Omental fat pad (tissue), 3 donors: ENCODE measurements at regions not wholly inside any gene's neighbourhood (a gene's known extent, or its start where the extent isn't known, plus 50 kb on each side); places are given as distances from the start of the nearest gene placed in this dataset.

ENCODE experiments used
- ATAC-seq: fragments of 150-250 bp; one replicate; pipeline ENCODE4 v1.9.1; 2016; ENCODE audit warnings: mild to moderate bottlenecking, moderate library complexity; ENCODE audit not compliant: low FRiP score
- DNase-seq: peaks from one replicate; pipeline ENCODE4 v3.0.0-alpha.2; 2019; ENCODE audit warnings: low spot score
- TF ChIP-seq, protein P1 (sequence below), 3 donors: fragments of 450-650 bp; IDR thresholded peaks; one replicate each; pipeline ENCODE4 v1.5.1; 2016 to 2017; ENCODE audit warnings: antibody characterized with exemption in 3 of 3, mild to moderate bottlenecking in 3 of 3, moderate library complexity in 2 of 3

- TF ChIP-seq, protein P1, sequence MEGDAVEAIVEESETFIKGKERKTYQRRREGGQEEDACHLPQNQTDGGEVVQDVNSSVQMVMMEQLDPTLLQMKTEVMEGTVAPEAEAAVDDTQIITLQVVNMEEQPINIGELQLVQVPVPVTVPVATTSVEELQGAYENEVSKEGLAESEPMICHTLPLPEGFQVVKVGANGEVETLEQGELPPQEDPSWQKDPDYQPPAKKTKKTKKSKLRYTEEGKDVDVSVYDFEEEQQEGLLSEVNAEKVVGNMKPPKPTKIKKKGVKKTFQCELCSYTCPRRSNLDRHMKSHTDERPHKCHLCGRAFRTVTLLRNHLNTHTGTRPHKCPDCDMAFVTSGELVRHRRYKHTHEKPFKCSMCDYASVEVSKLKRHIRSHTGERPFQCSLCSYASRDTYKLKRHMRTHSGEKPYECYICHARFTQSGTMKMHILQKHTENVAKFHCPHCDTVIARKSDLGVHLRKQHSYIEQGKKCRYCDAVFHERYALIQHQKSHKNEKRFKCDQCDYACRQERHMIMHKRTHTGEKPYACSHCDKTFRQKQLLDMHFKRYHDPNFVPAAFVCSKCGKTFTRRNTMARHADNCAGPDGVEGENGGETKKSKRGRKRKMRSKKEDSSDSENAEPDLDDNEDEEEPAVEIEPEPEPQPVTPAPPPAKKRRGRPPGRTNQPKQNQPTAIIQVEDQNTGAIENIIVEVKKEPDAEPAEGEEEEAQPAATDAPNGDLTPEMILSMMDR (IDR thresholded peaks at IDR 0.05), result no peak
- DNase-seq (no peak), ATAC-seq (no peak)
Observed at GRCh38 chr4:166519774-166520173, 646.7 kb downstream of the TLL1 start.

DNA sequence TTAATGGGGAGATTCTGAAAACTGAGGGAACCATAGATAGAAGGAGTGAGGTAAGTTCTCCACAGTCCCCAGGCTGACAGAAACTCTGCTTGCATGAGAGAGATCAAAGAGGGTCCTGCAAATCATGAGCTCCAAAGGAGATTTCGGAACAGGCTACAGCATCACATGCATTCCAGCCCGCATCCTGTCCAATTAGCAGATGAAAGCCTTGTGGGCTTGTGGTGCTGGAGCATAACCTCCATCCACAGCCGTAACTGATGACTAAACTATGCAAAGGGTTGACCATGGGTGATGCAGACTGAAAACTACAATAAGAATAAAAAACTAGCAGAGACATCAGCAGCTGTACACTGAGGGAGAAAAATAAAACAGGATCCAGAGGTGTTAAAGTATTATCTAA is 654.5 kb downstream of the TLL1 start:
- ATAC-seq (no peak), DNase-seq (no peak)
- TF ChIP-seq, protein P1 (IDR thresholded peaks at IDR 0.05), result no peak

GRCh38 chr4:166531703-166532102 is 658.7 kb downstream of the TLL1 start:
- TF ChIP-seq, protein P1 (IDR thresholded peaks at IDR 0.05), result no peak
- ATAC-seq, result no peak

GRCh38 chr4:166535865-166536264 is 662.8 kb downstream of the TLL1 start:
- ATAC-seq (no peak), DNase-seq (no peak)
- TF ChIP-seq, protein P1 (IDR thresholded peaks at IDR 0.05), result no peak

More at GRCh38 chr4:166531703-166532102, 658.7 kb downstream of the TLL1 start:
- DNase-seq, result no peak

- ATAC-seq, result no peak
- TF ChIP-seq, protein P1 (IDR thresholded peaks at IDR 0.05), result no peak
- no peak for DNase-seq
Observed at GRCh38 chr4:166538491-166539005, 665.5 kb downstream of the TLL1 start.

GRCh38 chr4:166546009-166546408 is 673.0 kb downstream of the TLL1 start:
- DNase-seq (no peak), ATAC-seq (no peak)
- TF ChIP-seq, protein P1 (IDR thresholded peaks at IDR 0.05), result no peak

- TF ChIP-seq, protein P1 (IDR thresholded peaks at IDR 0.05), result no peak
- DNase-seq (no peak), ATAC-seq (no peak)
Observed at GRCh38 chr4:166577639-166578038, 656.7 kb downstream of the SPOCK3 start.
